Thoracic aorta (tissue), 2 donors: ENCODE measurements at regions not wholly inside any gene's neighbourhood (a gene's known extent, or its start where the extent isn't known, plus 50 kb on each side); places are given as distances from the start of the nearest gene placed in this dataset.

ENCODE experiments used
- ATAC-seq: fragments of 150-250 bp; one replicate; pipeline ENCODE4 v1.8.0; 2017; ENCODE audit warnings: low read depth; ENCODE audit not compliant: insufficient number of reproducible peaks, low FRiP score
- DNase-seq: peaks from one replicate; pipeline ENCODE4 v3.0.0-alpha.2; 2020; ENCODE audit warnings: low spot score
- H3K27ac ChIP-seq, 2 donors: fragments of 200-600 bp; sonication (generic); 1 replicate in 1 of 2; 2 replicates in 1 of 2; pipeline ENCODE4 v1.5.1; 2016; ENCODE audit warnings: mild to moderate bottlenecking in 2 of 2, moderate library complexity in 2 of 2
- H3K27me3 ChIP-seq: fragments of 200-600 bp; sonication (generic); replicated peaks from 2 replicates; pipeline ENCODE4 v1.6.0; 2016; ENCODE audit warnings: mild to moderate bottlenecking; ENCODE audit not compliant: insufficient read depth
- H3K36me3 ChIP-seq: fragments of 200-600 bp; sonication (generic); one replicate; pipeline ENCODE4 v1.5.1; 2016
- H3K4me1 ChIP-seq, 2 donors: fragments of 200-600 bp; sonication (generic); 1 replicate in 1 of 2; 2 replicates in 1 of 2; pipeline versions ENCODE4 v1.5.1 to v1.6.0; 2016; ENCODE audit warnings: low read depth in 2 of 2, mild to moderate bottlenecking in 1 of 2; ENCODE audit not compliant: control insufficient read depth in 1 of 2
- H3K4me3 ChIP-seq: fragments of 200-600 bp; sonication (generic); 2 replicates; pipeline ENCODE4 v1.5.1; 2016; ENCODE audit warnings: mild to moderate bottlenecking
- H3K9me3 ChIP-seq: fragments of 200-600 bp; sonication (generic); 2 replicates; pipeline ENCODE4 v1.5.1; 2016
- CTCF ChIP-seq: fragments of 200-600 bp; sonication (generic); IDR thresholded peaks from one replicate; pipeline ENCODE4 v1.5.1; 2019; ENCODE audit warnings: antibody characterized with exemption

- Histone ChIP-seq H3K36me3 (no peaks in the 10 kb centered on the region), H3K9me3 (no peaks in the 10 kb centered on the region), H3K4me1 (no peaks in the 10 kb centered on the region), H3K27me3 (no peaks in the 10 kb centered on the region), H3K27ac (no peak overlapping the region), H3K4me3 (no peak overlapping the region)
- ATAC-seq (no peak), DNase-seq (no peak)
- TF ChIP-seq CTCF, result no peak
These were observed 537.6 kb downstream of the EFNB2 start for GRCh38 chr13:105997581-105998550.

- H3K4me1 ChIP-seq, result no peaks in the 10 kb centered on the region
- no peak for TF ChIP-seq CTCF
- ATAC-seq (no peak), DNase-seq (no peak)
- H3K36me3 ChIP-seq, result no peaks in the 10 kb centered on the region
- H3K27ac ChIP-seq, result no peak overlapping the region
- no peaks in the 10 kb centered on the region for H3K9me3 ChIP-seq
- H3K4me3 ChIP-seq, result no peak overlapping the region
- H3K27me3 ChIP-seq, result no peaks in the 10 kb centered on the region
These were observed 539.0 kb downstream of the EFNB2 start for GRCh38 chr13:105996391-105997025.

DNA sequence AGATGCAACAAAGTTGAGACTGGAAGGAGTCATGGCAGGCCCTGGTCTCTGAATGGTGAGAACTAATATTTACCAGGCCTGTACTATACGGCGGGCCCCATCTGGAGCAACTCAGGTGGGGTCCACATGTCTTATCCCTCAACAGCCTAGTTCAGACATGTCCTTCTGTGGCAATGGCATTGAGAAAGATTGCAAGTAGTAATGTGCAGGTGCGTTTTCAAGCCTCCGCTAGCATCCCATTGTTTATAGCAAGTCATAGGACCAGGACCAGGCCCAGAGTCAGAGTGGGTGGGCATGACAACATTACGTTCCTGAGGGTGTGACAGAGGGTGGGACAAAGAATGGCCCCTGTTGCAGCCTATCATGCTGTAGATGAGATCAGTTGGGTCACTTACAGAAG lies 541.1 kb downstream of the EFNB2 start:
- DNase-seq, result no peak
- Histone ChIP-seq H3K27me3 (no peaks in the 10 kb centered on the region), H3K4me1 (no peaks in the 10 kb centered on the region), H3K36me3 (no peaks in the 10 kb centered on the region), H3K27ac (no peak overlapping the region), H3K4me3 (no peak overlapping the region), H3K9me3 (no peaks in the 10 kb centered on the region)
- no peak for TF ChIP-seq CTCF
- ATAC-seq, result no peak

DNA sequence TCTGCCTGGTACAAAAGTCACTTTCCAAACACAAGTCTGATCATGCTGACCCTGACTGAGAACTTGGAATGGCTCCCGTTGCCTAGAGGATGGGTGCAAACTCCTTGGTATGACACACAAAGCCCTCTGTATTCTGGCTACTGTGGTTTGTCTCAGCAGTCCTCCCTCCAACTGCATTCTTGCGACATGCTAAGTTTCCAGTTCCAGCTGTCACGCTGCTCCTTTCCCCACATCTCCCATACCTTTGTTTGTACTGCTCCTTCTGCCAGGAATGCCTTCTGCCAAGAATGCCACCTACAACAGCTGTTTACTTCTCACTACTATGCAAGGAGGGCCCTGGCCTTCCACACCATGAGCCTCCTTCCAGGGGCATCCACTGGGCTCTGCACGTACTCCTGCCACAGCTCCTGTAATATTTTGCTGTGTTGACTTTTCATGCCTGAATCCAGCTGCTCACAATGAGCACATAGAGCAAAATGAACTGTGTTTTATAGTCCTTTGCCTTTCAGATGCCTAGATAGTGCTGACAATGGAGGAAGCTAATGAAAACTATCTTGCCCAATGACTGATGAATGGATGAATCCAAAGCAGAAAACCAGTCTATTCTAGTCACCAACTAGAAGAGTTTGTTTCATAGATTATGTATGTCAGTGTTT lies 543.7 kb downstream of the EFNB2 start:
- no peak overlapping the region for H3K27ac ChIP-seq
- no peak for TF ChIP-seq CTCF
- ATAC-seq, result no peak

DNA sequence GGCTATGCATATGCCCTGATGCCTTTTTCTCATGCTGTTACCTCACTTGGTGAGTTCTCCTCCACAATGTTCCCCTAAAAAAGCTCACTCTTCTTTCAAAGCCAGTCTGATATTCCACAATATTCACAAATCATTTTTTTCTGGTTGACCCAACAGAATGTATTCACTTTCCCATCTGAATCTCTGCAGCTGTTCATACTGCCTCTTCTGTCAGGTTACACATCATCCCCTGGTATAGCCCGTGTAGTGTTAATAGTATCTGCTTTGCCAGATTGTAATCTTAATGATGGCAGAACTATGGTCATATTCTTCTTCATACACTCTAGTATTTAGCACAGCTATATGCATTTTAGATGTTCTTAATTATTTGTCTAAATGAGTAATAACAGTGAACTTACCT lies 544.3 kb downstream of the EFNB2 start:
- no peaks in the 10 kb centered on the region for H3K36me3 ChIP-seq
- no peaks in the 10 kb centered on the region for H3K27me3 ChIP-seq
- TF ChIP-seq CTCF, result no peak
- no peak overlapping the region for H3K4me3 ChIP-seq
- no peaks in the 10 kb centered on the region for H3K4me1 ChIP-seq
- no peak overlapping the region for H3K27ac ChIP-seq
- ATAC-seq (no peak), DNase-seq (no peak)
- H3K9me3 ChIP-seq, result no peaks in the 10 kb centered on the region

More for the DNA sequence above, 543.7 kb downstream of the EFNB2 start:
- Histone ChIP-seq H3K36me3 (no peaks in the 10 kb centered on the region), H3K9me3 (no peaks in the 10 kb centered on the region), H3K4me3 (no peak overlapping the region), H3K27me3 (no peaks in the 10 kb centered on the region), H3K4me1 (no peaks in the 10 kb centered on the region)
- DNase-seq, result no peak
